Adrenal gland (tissue), 9 donors: ENCODE measurements at regions not wholly inside any gene's neighbourhood (a gene's known extent, or its start where the extent isn't known, plus 50 kb on each side); places are given as distances from the start of the nearest gene placed in this dataset.

Source experiments
- DNase-seq, 7 donors: peaks; one replicate each; pipeline ENCODE4 v3.0.0-alpha.2; 2019 to 2020
- H3K27ac ChIP-seq, 5 donors: fragments of 200-600 bp; sonication (generic) in 4 of 5; 1 replicate in 3 of 5; 2 replicates in 2 of 5; pipeline versions ENCODE4 v1.5.1 to v1.8.0; 2016 to 2020; ENCODE audit warnings: mild to moderate bottlenecking in 1 of 5
- H3K27me3 ChIP-seq: fragments of 200-600 bp; 2 replicates; pipeline ENCODE4 v1.8.0; 2021
- H3K36me3 ChIP-seq, 2 donors: fragments of 200-600 bp; replicated peaks in 1 of 2; 1 replicate in 1 of 2; 2 replicates in 1 of 2; pipeline versions ENCODE4 v1.5.1 to v1.8.0; 2018 to 2022
- H3K4me1 ChIP-seq, 2 donors: fragments of 200-600 bp; replicated peaks in 1 of 2; 1 replicate in 1 of 2; 2 replicates in 1 of 2; pipeline versions ENCODE4 v1.5.1 to v1.8.0; 2018 to 2021
- H3K4me3 ChIP-seq, 4 donors: fragments of 200-600 bp; sonication (generic) in 3 of 4; one replicate each; pipeline ENCODE4 v1.5.1; 2016 to 2018
- H3K9me3 ChIP-seq, 3 donors: fragments of 200-600 bp; sonication (generic) in 1 of 3; replicated peaks in 1 of 3; 1 replicate in 2 of 3; 2 replicates in 1 of 3; pipeline versions ENCODE4 v1.5.1 to v1.8.0; 2016 to 2021
- POLR2A ChIP-seq, 2 donors: fragments of 450-650 bp; IDR thresholded peaks; one replicate each; pipeline ENCODE4 v1.6.1; 2017; ENCODE audit warnings: antibody characterized with exemption in 2 of 2, mild to moderate bottlenecking in 2 of 2, moderate library complexity in 1 of 2
- WGBS, 4 donors: extraction: QIAGEN DNeasy Blood & Tissue Kit in 2 of 4; methylation state at CpG; one replicate each; pipeline versions ENCODE4 v1.1.5 to v1.1.7; 2013 to 2017; 5-methylcytosine and 5-hydroxymethylcytosine counted together
- intact Hi-C, 2 donors: fragments of 100-400 bp; cut with DNase I; formaldehyde crosslinking; loops; one replicate each; pipeline versions ENCODE4 v1.14.1 to v1.15.0; 2022 to 2023
- TF ChIP-seq, protein P1 (sequence below), 6 experiments: fragments of 450-650 bp in 4 of 6; fragments of 200-600 bp in 2 of 6; sonication (generic) in 1 of 6; IDR thresholded peaks; 1 replicate in 5 of 6; 2 replicates in 1 of 6; pipeline versions ENCODE4 v1.5.1 to v1.8.0; 2016 to 2021; ENCODE audit warnings: antibody characterized with exemption in 6 of 6, mild to moderate bottlenecking in 2 of 6, moderate library complexity in 1 of 6
- donor health status: healthy with polysubstance abuse.
- donor health status: Bipolar disorder and iron deficiency.
- donor health status: DM: yes; HTN: yes; CAD: no.
- donor health status: DM: no; HTN: no; CAD: no.
- donor health status: DM: no; HTN: no; CAD: no.

DNA sequence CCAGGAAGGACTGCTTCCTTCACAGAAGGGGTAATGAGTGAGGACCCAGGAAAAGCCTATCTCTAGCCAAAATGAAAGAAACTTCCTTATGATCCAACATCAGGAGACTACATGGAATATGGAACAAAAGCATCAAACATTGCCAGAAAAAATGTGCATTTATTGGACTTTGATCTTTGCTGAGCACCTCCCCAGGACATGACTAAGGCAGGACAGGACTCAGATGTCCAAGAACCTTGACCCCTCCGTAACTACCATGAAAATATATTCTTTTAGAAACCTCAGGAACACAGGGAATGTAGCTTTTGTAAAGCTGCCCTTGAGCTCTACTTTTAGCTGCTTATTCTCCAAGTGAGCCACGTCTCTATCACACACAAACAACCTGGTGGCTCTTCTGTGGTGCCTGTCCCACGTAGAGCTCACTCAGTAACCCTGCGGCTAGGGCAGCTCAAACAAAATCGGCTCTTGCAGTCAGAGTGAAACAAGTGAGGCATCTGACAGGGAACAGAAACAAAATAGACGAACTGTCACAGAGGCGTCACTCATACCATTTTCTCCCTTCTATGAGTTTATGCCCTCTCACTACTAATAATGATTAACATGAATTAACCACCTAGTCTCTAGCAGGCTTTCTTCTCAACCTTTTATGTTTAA is 471.5 kb upstream of the API5 start:
- intact Hi-C loops, result no loop called here
- WGBS, 4 donors, result 75 to 81% (median 76%) methylated on average over 7 of the region's 7 CpGs
- H3K4me3 ChIP-seq, result no peak overlapping the region
- no peak for DNase-seq
- no peaks in the 10 kb centered on the region for H3K27me3 ChIP-seq
- H3K27ac ChIP-seq, result no peak overlapping the region
- H3K4me1 ChIP-seq, result no peaks in the 10 kb centered on the region
- H3K9me3 ChIP-seq, result no peaks in the 10 kb centered on the region
- H3K36me3 ChIP-seq, result no peaks in the 10 kb centered on the region
- no peak for TF ChIP-seq POLR2A (IDR thresholded peaks at IDR 0.05)
- TF ChIP-seq, protein P1, sequence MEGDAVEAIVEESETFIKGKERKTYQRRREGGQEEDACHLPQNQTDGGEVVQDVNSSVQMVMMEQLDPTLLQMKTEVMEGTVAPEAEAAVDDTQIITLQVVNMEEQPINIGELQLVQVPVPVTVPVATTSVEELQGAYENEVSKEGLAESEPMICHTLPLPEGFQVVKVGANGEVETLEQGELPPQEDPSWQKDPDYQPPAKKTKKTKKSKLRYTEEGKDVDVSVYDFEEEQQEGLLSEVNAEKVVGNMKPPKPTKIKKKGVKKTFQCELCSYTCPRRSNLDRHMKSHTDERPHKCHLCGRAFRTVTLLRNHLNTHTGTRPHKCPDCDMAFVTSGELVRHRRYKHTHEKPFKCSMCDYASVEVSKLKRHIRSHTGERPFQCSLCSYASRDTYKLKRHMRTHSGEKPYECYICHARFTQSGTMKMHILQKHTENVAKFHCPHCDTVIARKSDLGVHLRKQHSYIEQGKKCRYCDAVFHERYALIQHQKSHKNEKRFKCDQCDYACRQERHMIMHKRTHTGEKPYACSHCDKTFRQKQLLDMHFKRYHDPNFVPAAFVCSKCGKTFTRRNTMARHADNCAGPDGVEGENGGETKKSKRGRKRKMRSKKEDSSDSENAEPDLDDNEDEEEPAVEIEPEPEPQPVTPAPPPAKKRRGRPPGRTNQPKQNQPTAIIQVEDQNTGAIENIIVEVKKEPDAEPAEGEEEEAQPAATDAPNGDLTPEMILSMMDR (IDR thresholded peaks at IDR 0.05), result no peak

DNA sequence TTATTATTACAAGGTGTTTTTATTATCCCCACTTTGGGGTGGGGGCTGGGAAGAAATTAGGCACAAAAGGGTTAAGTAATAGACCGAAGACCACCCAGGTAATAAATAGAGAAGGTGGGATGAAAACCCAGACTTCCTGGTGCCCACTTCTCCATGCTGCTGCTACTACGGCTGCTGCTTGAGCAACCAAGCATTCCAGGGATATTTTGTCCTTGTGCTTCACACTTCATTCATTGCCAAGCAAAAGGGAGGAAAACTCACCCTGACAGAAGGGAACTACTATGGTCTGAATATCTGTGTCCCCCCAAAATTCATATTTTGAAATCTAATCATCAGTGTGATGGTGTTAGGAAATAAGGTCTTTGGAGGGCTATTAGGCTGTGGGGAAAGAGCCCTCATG is 470.9 kb upstream of the API5 start:
- Histone ChIP-seq H3K4me3 (no peak overlapping the region), H3K27me3 (no peaks in the 10 kb centered on the region), H3K27ac (no peak overlapping the region), H3K36me3 (no peaks in the 10 kb centered on the region), H3K9me3 (no peaks in the 10 kb centered on the region), H3K4me1 (no peaks in the 10 kb centered on the region)
- DNase-seq, result no peak
- WGBS, 4 donors, result 69 to 75% (median 73%) methylated on average over 2 of the region's 2 CpGs
- intact Hi-C loops, result no loop called here
- no peak for TF ChIP-seq POLR2A (IDR thresholded peaks at IDR 0.05)
- TF ChIP-seq, protein P1 (IDR thresholded peaks at IDR 0.05), result no peak

DNA sequence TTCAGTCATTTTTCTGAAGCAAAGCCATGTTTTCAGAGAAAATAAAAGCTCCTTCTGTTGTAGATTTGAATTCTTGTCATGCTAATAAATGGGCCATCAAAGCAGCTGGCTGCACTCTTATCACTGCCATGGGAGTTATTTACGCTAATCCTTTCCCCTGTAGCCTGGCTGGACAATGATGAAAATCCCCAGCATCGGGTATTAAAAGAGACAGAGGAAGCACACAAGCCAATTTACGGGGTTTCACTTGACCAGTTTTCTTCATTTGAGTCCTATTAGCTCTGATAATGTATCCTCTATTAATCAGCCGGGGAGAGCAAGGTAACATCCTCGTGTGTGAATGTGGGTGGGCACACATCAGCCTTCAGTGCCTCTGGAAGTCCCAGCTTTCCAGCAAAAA is 470.2 kb upstream of the API5 start:
- H3K27ac ChIP-seq, result no peak overlapping the region

DNA sequence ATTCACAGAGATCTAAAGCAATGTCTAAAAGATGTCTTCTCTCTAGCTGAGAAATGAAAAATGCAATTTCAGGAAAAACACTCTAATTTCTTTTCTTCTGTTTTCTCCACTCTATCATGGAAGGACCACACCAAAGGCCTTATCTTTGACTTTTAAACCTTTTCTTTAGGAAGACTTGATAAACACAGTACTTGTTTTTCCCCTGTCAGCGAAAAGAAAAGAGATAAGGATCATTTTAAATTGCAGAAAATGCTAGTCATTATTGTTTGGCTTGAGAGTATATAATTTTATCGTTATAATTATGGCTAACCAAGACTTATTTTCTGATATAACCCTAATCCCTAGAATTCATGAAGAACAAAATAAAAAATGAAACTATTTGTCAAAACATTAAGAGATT is 462.4 kb upstream of the API5 start:
- intact Hi-C loops, result no loop called here
- Histone ChIP-seq H3K4me3 (no peak overlapping the region), H3K4me1 (no peaks in the 10 kb centered on the region), H3K27me3 (no peaks in the 10 kb centered on the region), H3K36me3 (no peaks in the 10 kb centered on the region), H3K27ac (no peak overlapping the region), H3K9me3 (no peaks in the 10 kb centered on the region)
- TF ChIP-seq, protein P1 (IDR thresholded peaks at IDR 0.05), result no peak
- no peak for TF ChIP-seq POLR2A (IDR thresholded peaks at IDR 0.05)
- DNase-seq, result no peak
- 61 to 67% (median 63%) methylated on average over 2 of the region's 2 CpGs for WGBS, 4 donors

More for the DNA sequence above, 470.2 kb upstream of the API5 start:
- no peak for DNase-seq
- Histone ChIP-seq H3K4me3 (no peak overlapping the region), H3K9me3 (no peaks in the 10 kb centered on the region), H3K4me1 (no peaks in the 10 kb centered on the region), H3K27me3 (no peaks in the 10 kb centered on the region), H3K36me3 (no peaks in the 10 kb centered on the region)
- WGBS, 4 donors, result 56 to 66% (median 61%) methylated on average over 4 to 5 of the region's 5 CpGs
- intact Hi-C loops, result no loop called here
- TF ChIP-seq, protein P1 (IDR thresholded peaks at IDR 0.05), result no peak
- TF ChIP-seq POLR2A (IDR thresholded peaks at IDR 0.05), result no peak
